Activated CD4-positive, alpha-beta T cell treated with anti-CD3 and anti-CD28 coated beads, Interleukin-2, amount 50 U/mL, for 4 hours (primary cell): ENCODE measurements at regions not wholly inside any gene's neighbourhood (a gene's known extent, or its start where the extent isn't known, plus 50 kb on each side); places are given as distances from the start of the nearest gene placed in this dataset.

Experiments used
- DNase-seq, 2 experiments: peaks; one replicate each; pipeline ENCODE4 v3.0.0-alpha.2; 2020

DNA sequence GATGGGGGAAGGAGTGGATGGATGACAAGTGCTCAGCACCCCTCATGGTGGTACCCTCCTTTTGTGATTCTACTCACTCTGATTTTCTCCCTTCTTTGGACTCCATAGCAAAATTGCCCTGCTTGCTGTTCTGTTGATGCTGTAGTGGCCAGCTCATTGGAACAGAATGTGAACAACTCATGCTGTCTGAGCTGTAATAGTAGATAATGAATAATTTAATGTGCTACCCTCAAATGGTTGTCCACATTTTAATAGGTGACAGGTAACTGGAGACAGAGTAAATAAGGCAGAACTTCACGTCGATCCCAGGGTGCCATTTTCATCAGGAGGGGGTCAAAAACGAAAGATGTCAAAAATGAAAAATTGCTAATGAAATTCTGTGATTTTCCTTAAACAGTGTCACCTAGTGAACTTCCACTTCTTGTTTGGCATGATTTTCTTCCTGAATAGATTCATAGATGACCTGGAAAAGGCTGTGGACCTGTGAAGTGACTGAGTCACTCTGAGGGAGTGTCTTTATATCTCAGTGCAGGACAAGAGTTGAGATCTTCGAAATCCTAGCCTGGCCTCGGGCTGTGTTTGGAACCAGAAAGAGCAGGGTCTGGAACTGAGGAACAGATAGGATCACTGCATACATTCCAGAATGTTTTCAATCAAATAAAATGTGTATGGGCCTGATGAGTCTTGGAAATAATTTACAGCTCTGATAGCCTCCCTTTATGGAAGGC is 270.2 kb downstream of the PSAT1 start:
- DNase-seq = no peak

DNA sequence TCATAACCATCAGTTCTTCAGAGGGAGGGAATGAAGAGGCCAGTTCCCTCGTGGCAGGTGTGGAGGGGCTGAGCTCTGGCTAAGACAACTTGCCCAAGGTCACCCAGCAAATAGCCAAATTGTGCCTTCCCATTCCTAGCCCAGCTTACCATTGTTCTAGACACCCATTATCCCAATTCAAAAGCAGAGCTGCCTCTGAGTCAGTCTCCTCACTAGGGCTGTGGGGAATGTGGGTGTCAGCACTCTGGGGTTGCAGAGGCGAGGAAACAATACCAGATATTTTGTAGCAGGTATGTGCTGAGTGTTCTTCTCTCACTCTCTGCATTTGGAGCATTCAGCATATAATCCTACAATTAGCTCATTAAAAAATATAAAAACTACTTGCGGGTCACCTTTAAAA is 270.8 kb downstream of the PSAT1 start:
- no peak for DNase-seq

- no peak for DNase-seq
Observed at GRCh38 chr9:78568774-78569173, 271.8 kb downstream of the PSAT1 start.

- DNase-seq = no peak
Observed at GRCh38 chr9:78572266-78572665, 275.3 kb downstream of the PSAT1 start.

- no peak for DNase-seq
Observed at GRCh38 chr9:78573205-78573604, 276.3 kb downstream of the PSAT1 start.

DNA sequence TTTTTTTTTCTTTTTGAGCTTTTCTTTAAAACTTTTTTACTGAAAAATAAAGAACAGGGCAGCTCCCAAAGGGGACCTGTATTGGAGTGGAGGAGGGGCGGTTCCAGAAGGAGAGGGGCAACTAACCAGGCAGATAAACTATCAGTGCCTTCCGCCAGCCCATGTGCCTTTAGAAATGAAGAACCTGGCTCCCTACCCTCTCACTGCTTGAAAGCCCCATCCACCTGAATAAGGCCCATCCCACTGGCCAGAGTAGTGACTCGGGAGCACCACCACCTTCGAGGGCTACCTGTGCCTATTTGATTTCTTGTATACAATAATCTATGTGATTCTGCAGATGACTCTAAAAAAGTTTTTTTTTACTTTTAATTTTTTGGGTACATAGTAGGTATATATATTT is 276.7 kb downstream of the PSAT1 start:
- DNase-seq = no peak

- DNase-seq = no peak
Observed at GRCh38 chr9:78574354-78575045, 277.6 kb downstream of the PSAT1 start.

DNA sequence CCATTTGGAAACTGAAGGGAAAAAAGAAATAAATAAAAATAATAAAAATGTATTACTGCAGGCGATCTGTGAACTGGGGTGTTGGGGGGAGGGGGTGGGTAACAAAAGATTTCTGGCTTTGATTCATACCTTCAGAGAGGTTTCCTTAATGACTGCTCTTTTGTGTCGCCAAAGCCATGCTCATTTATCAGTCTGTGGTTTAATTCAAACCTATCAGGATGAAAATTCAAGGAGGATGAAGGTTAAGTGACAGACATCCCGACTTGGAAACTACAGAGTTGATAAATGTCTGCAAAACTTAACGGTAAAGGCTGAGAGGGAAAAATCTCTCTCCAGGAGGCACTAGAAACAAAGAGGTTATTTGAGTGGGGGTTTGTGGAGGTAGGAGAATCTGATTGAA is 278.2 kb downstream of the PSAT1 start:
- no peak for DNase-seq

DNA sequence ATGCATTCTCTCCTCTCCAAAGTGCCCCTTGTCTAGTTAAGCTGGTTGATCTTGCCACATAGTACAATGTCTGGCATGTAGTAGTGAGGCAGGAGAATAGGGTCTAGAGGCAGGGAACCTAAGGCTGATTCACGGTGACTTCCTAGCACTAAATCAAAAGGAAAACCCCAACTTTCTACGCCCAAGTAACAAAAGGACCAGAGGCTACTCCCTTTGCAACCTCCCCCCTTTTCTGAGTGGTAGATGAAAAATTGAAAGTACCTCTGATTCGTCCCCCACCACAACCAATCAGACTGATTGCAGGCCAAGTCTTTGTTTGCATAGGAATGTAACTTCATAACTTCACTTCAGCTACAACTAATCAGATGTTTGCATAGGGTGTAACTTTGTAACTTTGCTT is 278.8 kb downstream of the PSAT1 start:
- no peak for DNase-seq

- no peak for DNase-seq
Observed at GRCh38 chr9:78577156-78577906, 280.4 kb downstream of the PSAT1 start.

- DNase-seq = no peak
Observed at GRCh38 chr9:78578072-78578471, 281.1 kb downstream of the PSAT1 start.

DNA sequence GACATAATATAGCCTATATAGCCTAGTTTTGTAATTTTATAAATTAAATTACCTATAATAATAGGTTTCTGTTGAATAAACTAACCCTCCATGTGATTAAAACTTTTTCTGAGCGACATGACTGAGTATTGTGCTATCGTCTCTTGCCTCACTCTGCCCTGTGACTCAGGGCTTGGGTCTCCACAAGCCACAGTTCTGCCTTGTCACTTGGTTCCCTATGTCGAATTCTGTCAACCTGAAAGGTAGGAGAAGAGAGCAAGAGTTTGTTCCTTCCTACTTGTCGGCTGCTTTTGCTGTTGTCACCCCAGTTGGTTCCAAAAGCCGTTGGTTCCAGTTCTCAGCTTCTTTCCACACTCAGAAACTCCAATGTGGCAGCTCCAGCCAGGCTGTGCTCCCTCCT is 285.9 kb downstream of the PSAT1 start:
- DNase-seq = no peak

DNA sequence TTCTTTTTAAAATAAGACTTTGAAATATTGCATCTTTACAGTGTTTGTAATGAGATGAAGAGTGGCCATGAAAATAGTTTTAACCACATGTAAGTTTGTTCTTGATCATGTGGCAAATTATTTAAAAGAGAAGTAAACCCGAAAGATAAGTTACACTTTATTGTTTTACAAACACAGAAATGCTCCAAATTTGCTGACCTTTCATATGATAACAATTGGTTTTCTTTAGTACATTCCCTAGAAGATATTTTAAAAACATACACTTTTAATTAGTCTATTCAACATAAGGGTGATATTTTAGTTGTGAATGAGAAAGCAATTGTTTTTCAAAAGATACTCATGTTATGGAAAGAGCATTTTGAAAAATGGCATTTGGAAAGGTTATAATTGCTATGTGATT is 287.7 kb downstream of the PSAT1 start:
- DNase-seq = no peak

- DNase-seq = no peak
Observed at GRCh38 chr9:78585909-78586308, 289.0 kb downstream of the PSAT1 start.

GRCh38 chr9:78590068-78590467 is 293.1 kb downstream of the PSAT1 start:
- DNase-seq = no peak

DNA sequence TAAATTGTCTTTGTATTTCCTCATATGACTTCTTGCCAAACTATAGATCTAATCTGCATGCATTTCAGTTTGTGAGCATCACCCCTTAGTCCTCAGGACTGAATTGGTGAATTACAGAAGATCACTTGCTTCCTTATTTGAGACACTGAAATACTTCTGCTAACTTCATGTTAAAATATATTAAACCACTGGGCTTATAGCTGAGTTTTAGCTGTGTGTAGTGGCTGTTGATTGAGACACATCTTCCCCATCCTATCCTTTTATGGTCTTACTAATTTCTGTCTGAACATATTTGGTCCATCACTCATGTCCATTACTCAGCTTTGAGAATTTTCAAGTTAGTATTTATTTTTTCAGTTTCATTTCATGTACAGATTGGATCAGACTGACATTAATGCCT is 295.9 kb downstream of the PSAT1 start:
- DNase-seq = no peak

GRCh38 chr9:78595200-78595945 is 298.4 kb downstream of the PSAT1 start:
- DNase-seq = no peak

DNA sequence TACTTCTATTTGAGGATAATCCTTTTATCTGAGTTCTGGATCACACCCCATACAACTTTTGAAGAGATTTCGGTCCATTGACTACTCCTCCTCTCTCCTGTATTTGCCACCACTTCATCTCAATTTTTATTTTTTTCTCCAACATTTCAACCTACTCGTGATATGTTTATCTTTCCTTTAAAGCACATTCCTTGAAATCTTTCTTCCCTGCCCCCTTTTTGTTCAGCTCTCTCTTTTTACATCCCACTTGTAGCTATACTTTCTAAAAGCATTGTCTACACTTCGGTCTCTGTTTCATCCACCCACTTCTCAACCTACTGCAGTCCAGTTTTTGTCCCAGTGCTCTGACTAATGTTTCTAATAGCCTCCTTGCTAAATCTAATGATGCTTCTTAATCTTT is 299.4 kb downstream of the PSAT1 start:
- no peak for DNase-seq

DNA sequence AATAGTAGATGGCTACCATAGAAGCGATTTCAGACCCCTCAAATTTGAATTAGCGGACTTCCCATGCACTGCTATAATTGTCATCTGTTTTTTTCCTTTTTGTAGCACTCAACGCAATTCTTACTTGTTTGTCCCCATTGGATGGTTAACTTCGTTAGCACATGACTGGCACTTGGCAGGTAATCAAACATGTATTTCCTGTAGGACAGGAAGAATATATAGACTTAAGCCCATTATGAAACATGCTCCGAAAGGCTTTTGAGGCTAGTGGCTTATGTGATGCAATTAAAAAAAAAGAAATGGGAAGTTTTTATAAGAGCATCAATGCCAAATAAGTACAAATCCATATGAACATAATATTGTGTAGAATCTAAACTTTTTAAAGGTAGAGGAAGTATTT is 301.2 kb downstream of the PSAT1 start:
- DNase-seq = no peak

- no peak for DNase-seq
Observed at GRCh38 chr9:78599926-78600325, 303.0 kb downstream of the PSAT1 start.

DNA sequence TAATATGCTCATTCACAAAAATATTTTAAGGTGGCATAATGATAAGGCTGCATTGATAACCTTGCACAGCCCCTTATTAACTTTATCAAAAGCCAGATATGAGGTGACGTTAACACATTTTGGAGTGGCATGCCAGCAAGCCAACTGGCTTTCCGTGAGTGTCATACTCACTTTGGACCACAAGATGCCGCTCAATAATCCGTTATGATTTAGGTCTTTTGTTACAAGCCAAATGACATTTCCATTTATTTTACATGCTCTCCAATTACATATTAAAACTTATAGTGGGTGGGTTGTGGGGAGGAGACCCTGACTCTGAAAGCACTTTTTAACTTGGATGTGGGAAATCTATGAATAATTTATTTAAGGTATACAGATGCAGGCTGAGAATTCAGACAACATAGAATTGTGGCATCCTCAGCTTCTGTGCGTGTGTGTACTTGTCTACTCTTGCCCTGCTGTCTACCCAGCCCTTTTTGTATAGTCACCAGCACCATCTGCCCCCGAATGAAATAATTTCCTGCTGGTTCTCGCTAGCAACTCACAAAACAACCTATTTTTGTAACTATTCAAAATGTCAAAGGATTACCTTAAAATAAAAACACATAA is 305.1 kb downstream of the PSAT1 start:
- DNase-seq = no peak

DNA sequence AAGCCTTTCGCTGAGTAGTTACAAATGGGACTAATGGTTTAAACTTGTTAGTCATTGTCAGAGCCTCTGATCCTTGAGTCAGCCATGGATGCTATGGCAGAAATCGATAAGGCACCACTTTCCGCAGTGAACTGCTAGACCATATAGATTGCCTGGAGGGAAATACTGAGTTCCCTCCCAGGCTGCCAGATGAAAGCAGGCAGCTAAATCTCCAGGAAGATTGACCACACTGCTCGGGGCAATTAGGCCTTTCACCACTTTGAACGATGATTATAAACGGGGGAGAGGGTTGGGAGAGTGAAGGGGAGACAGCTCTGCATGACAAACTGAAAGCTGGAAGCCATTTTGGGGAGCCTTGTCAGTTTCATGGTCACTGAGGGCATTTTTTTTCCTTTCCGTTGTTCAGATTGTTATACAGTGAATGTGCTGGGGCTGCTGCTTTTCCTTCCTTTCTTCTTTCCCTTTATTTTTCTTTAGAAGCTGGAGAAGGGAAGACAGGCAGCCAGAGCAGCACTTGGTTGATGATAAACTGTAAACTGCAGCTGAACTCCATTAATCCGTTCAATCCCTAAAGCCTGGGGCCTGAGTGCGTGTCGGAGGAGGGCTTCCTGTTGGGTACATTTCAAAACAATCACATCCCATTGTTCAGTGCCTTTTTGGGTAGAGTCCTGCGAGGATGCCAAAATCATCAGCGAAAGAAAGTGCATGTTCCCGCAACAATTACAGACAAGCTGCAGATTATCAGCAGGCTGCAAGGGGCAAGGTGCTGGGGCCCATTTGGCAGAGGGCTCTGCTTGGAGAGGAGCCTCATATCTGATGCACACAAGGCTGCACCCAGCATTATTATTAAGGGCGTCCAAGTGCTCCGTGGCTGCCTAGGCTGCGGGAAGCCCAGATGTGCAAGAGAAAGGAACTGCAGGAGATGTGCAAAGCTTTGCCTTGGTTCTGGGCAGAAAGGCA is 308.4 kb downstream of the PSAT1 start:
- DNase-seq = no peak
